ENCODE measurements at regions not wholly inside any gene's neighbourhood (a gene's known extent, or its start where the extent isn't known, plus 50 kb on each side); places are given as distances from the start of the nearest gene placed in this dataset.

DNA sequence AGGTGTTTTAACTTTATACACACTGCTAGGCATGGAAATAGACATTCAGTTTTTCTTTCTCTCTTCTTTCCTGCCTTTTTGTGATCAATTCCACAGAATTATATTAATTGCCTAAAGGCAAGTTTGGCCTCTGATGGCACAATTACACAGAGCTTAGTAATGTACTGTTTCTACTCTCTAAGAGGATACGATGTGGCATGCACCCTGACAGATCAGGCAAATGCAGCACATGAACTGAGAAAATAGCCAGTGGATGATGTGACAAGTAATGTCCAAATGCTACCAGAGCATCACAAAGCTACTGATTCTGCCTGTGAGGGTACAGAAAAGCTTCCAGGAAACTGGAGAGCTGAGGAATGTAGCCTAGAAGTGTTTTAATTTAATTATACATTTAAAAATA, 233.8 kb upstream of the PRR20A start:
- no peak for TF ChIP-seq POLR2A (IDR thresholded peaks at IDR 0.05; ENCODE audit: low read depth, low read length)
- no peak for TF ChIP-seq TAF1 (IDR thresholded peaks at IDR 0.05; ENCODE audit: low read depth, low read length)
- TF ChIP-seq POLR2AphosphoS5 (IDR thresholded peaks at IDR 0.05; ENCODE audit: low read depth, low read length) = no peak
